Ishikawa (cell line): ENCODE measurements at regions not wholly inside any gene's neighbourhood (a gene's known extent, or its start where the extent isn't known, plus 50 kb on each side); places are given as distances from the start of the nearest gene placed in this dataset.

Experiments
- CEBPB ChIP-seq: IDR thresholded peaks from 2 replicates; pipeline ENCODE4 v1.6.1; 2012
- CREB1 ChIP-seq: IDR thresholded peaks from 2 replicates; pipeline ENCODE4 v1.6.1; 2012; ENCODE audit warnings: low read depth
- EGR1 ChIP-seq: IDR thresholded peaks from 2 replicates; pipeline ENCODE4 v1.6.1; 2012
- EP300 ChIP-seq: IDR thresholded peaks from 2 replicates; pipeline ENCODE4 v1.6.1; 2012; ENCODE audit warnings: borderline replicate concordance
- FOXM1 ChIP-seq: IDR thresholded peaks from 2 replicates; pipeline ENCODE4 v1.6.1; 2012; ENCODE audit warnings: low read depth, borderline replicate concordance
- MAX ChIP-seq: IDR thresholded peaks from 2 replicates; pipeline ENCODE4 v1.6.1; 2012
- NFIC ChIP-seq: IDR thresholded peaks from 2 replicates; pipeline ENCODE4 v1.6.1; 2012
- RAD21 ChIP-seq: IDR thresholded peaks from 2 replicates; pipeline ENCODE4 v1.6.1; 2012; ENCODE audit warnings: low read depth
- REST ChIP-seq: IDR thresholded peaks from 2 replicates; pipeline ENCODE4 v1.6.1; 2012; ENCODE audit warnings: low read depth, mild to moderate bottlenecking
- TAF1 ChIP-seq: IDR thresholded peaks from 2 replicates; pipeline ENCODE4 v1.6.1; 2012; ENCODE audit warnings: low read depth, mild to moderate bottlenecking
- TCF12 ChIP-seq: IDR thresholded peaks from 2 replicates; pipeline ENCODE4 v1.6.1; 2012; ENCODE audit warnings: low read depth
- TEAD4 ChIP-seq: IDR thresholded peaks from 2 replicates; pipeline ENCODE4 v1.6.1; 2012
- USF1 ChIP-seq: IDR thresholded peaks from 2 replicates; pipeline ENCODE4 v1.6.1; 2012
- YY1 ChIP-seq: IDR thresholded peaks from 2 replicates; pipeline ENCODE4 v1.6.1; 2012; ENCODE audit warnings: low read depth
- ZBTB7A ChIP-seq: IDR thresholded peaks from 2 replicates; pipeline ENCODE4 v1.6.1; 2012; ENCODE audit warnings: low read depth

- TF ChIP-seq CREB1, result no peak
- TF ChIP-seq NFIC, result no peak
- TF ChIP-seq ZBTB7A, result no peak
- TF ChIP-seq REST, result no peak
- TF ChIP-seq CEBPB, result no peak
- TF ChIP-seq TAF1, result no peak
- no peak for TF ChIP-seq TEAD4
- TF ChIP-seq USF1, result no peak
- no peak for TF ChIP-seq MAX
- no peak for TF ChIP-seq FOXM1
- no peak for TF ChIP-seq EP300
- TF ChIP-seq RAD21, result no peak
- no peak for TF ChIP-seq TCF12
- no peak for TF ChIP-seq YY1
- no peak for TF ChIP-seq EGR1
These were observed 520.8 kb downstream of the PTPRU start for GRCh38 chr1:29756901-29757725.

- TF ChIP-seq ZBTB7A (no peak), CEBPB (no peak), TCF12 (no peak), YY1 (no peak), REST (no peak), EGR1 (no peak), NFIC (no peak), FOXM1 (no peak), RAD21 (no peak), USF1 (no peak), CREB1 (no peak), TAF1 (no peak), TEAD4 (no peak)
These were observed 520.2 kb downstream of the PTPRU start for GRCh38 chr1:29756498-29756897.

- TF ChIP-seq ZBTB7A (no peak), NFIC (no peak), RAD21 (no peak), CREB1 (no peak), EP300 (no peak), FOXM1 (no peak), YY1 (no peak)
These were observed 519.8 kb downstream of the PTPRU start for GRCh38 chr1:29756085-29756484.

GRCh38 chr1:29754573-29755375, 518.5 kb downstream of the PTPRU start:
- TF ChIP-seq EP300 (no peak), CREB1 (no peak), FOXM1 (no peak), TAF1 (no peak), MAX (no peak), USF1 (no peak), REST (no peak)
